Activated T-helper 1 cell treated with anti-CD3 and anti-CD28 coated beads, Interleukin-12 subunit alpha, Interleukin-12 subunit beta, Interleukin-2, Interleukin-4 antibody, amounts not matched to agents 30 ng/mL and 10 ng/mL and 1 ng/mL, durations not matched to agents 14 hours and 24 hours and 36 hours (primary cell): ENCODE measurements at regions not wholly inside any gene's neighbourhood (a gene's known extent, or its start where the extent isn't known, plus 50 kb on each side); places are given as distances from the start of the nearest gene placed in this dataset.

ENCODE experiments used
- DNase-seq: peaks from one replicate; pipeline ENCODE4 v3.0.0; 2021; ENCODE audit warnings: low spot score
- H3K27ac Mint-ChIP-seq: one replicate; pipeline ENCODE4 v1.8.0; 2021; ENCODE audit warnings: mild to moderate bottlenecking, mixed read lengths
- H3K27me3 Mint-ChIP-seq: one replicate; pipeline ENCODE4 v1.8.0; 2022; ENCODE audit warnings: mild to moderate bottlenecking, moderate library complexity, mixed read lengths; ENCODE audit not compliant: insufficient read depth
- H3K36me3 Mint-ChIP-seq: one replicate; pipeline ENCODE4 v1.8.0; 2021; ENCODE audit warnings: low read depth, mixed read lengths
- H3K4me1 Mint-ChIP-seq: one replicate; pipeline ENCODE4 v1.8.0; 2021; ENCODE audit warnings: low read depth, mixed read lengths
- H3K4me3 Mint-ChIP-seq: one replicate; pipeline ENCODE4 v1.8.0; 2021; ENCODE audit warnings: mild to moderate bottlenecking, moderate library complexity, mixed read lengths
- H3K9me3 Mint-ChIP-seq: one replicate; pipeline ENCODE4 v1.8.0; 2021; ENCODE audit warnings: mixed read lengths
- intact Hi-C: fragments of 100-400 bp; cut with micrococcal nuclease; formaldehyde crosslinking; loops from one replicate; pipeline ENCODE4 v1.15.1; 2024

GRCh38 chr12:89983622-89984021 lies 275.0 kb upstream of the ATP2B1 start:
- intact Hi-C loops: no loop called here
- DNase-seq: no peak
- Mint-ChIP-seq H3K9me3 (no peaks in the 10 kb centered on the region), H3K4me3 (no peak overlapping the region), H3K4me1 (no peaks in the 10 kb centered on the region), H3K27ac (no peak overlapping the region), H3K27me3 (no peaks in the 10 kb centered on the region), H3K36me3 (no peaks in the 10 kb centered on the region)

DNA sequence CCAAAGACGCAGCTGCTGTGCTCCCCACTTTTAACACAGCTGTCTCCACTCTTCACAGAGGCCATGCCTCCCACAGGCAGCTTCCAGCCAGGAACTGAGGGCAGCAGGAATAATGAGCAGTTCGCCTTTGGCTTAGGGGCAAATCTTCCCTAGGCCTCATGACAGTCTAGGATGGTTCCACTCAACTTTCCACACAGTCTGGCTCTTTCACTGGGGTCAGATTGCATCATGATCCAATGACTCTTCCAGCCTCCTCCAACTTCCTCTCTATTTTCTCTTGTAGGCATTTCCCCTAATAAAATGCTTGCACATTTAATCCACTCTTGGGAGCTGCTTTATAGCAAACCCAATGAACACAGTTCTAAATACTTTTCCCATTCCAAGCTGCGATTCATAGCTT lies 271.6 kb upstream of the ATP2B1 start:
- intact Hi-C loops: no loop called here
- Mint-ChIP-seq H3K27ac (no peak overlapping the region), H3K27me3 (no peaks in the 10 kb centered on the region), H3K4me1 (no peaks in the 10 kb centered on the region), H3K4me3 (no peak overlapping the region), H3K36me3 (peaks cover 2% of the 10 kb centered on the region), H3K9me3 (no peaks in the 10 kb centered on the region)
- no peak for DNase-seq

- no peaks in the 10 kb centered on the region for H3K9me3 Mint-ChIP-seq
- no peak overlapping the region for H3K27ac Mint-ChIP-seq
- intact Hi-C loops: no loop called here
- H3K4me3 Mint-ChIP-seq: no peak overlapping the region
- H3K27me3 Mint-ChIP-seq: no peaks in the 10 kb centered on the region
- H3K4me1 Mint-ChIP-seq: no peaks in the 10 kb centered on the region
- no peak for DNase-seq
- peaks cover 2% of the 10 kb centered on the region for H3K36me3 Mint-ChIP-seq
Measured at GRCh38 chr12:89977405-89978085, 268.9 kb upstream of the ATP2B1 start.

GRCh38 chr12:89976866-89977265 lies 268.2 kb upstream of the ATP2B1 start:
- intact Hi-C loops: no loop called here
- H3K27ac Mint-ChIP-seq: no peak overlapping the region
- H3K9me3 Mint-ChIP-seq: no peaks in the 10 kb centered on the region
- H3K36me3 Mint-ChIP-seq: peaks cover 2% of the 10 kb centered on the region
- H3K27me3 Mint-ChIP-seq: no peaks in the 10 kb centered on the region
- H3K4me3 Mint-ChIP-seq: no peak overlapping the region
- no peak for DNase-seq
- no peaks in the 10 kb centered on the region for H3K4me1 Mint-ChIP-seq

GRCh38 chr12:89975574-89975973 lies 266.9 kb upstream of the ATP2B1 start:
- Mint-ChIP-seq H3K4me3 (no peak overlapping the region), H3K27me3 (peaks cover 3% of the 10 kb centered on the region), H3K36me3 (peaks cover 2% of the 10 kb centered on the region), H3K27ac (no peak overlapping the region), H3K4me1 (no peaks in the 10 kb centered on the region), H3K9me3 (no peaks in the 10 kb centered on the region)
- intact Hi-C loops: no loop called here
- DNase-seq: no peak

DNA sequence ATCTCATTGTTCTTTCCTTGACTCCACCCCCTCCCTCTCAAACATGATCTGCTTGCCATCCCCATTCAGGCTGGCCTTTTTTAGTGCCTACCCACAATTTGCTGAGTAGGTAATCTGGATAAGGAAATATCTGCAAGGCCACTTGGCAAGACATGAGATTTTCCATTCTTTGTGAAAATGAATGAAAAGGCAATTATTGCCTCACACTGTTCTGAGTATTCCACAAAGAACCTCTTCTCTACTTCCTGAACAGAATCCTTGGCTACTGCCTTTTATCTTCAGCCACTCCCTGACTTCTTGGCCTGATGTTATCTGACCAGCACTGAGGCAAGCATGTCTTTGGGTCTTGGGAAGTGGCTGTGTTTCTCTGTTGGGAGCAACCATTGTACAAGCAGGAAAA lies 263.2 kb upstream of the ATP2B1 start:
- no peaks in the 10 kb centered on the region for H3K9me3 Mint-ChIP-seq
- intact Hi-C loops: no loop called here

GRCh38 chr12:89970722-89971121 lies 262.1 kb upstream of the ATP2B1 start:
- Mint-ChIP-seq H3K27ac (no peak overlapping the region), H3K27me3 (peaks cover 13% of the 10 kb centered on the region), H3K4me1 (no peaks in the 10 kb centered on the region), H3K4me3 (no peak overlapping the region), H3K36me3 (no peaks in the 10 kb centered on the region), H3K9me3 (no peaks in the 10 kb centered on the region)
- DNase-seq: no peak
- intact Hi-C loops: no loop called here

More for the DNA sequence above, 263.2 kb upstream of the ATP2B1 start:
- Mint-ChIP-seq H3K27me3 (peaks cover 10% of the 10 kb centered on the region), H3K27ac (no peak overlapping the region), H3K4me3 (no peak overlapping the region), H3K4me1 (no peaks in the 10 kb centered on the region), H3K36me3 (peaks cover 2% of the 10 kb centered on the region)
- DNase-seq: no peak

DNA sequence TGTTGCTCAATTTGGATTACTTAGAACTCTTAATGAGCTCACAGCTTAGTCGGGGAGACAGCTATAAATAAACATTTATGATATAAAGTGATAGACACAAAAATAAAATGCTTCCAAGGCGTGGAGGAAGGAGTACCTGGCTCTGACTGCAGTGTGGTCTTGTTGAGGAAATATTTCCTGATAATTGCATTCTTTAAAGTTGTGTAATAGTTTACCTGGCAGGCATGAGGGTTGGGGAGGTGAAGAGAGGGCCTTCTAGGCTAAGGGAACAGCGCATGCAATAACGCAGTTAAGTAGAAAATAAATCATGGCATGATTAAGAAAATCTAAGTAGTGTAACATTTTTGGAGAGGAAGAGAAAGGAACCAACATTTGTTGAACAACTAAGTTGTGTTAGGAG lies 260.5 kb upstream of the ATP2B1 start:
- intact Hi-C loops: no loop called here
- DNase-seq: no peak
- Mint-ChIP-seq H3K4me3 (no peak overlapping the region), H3K9me3 (no peaks in the 10 kb centered on the region), H3K4me1 (no peaks in the 10 kb centered on the region), H3K27me3 (peaks cover 15% of the 10 kb centered on the region), H3K27ac (no peak overlapping the region), H3K36me3 (no peaks in the 10 kb centered on the region)

- H3K4me3 Mint-ChIP-seq: no peak overlapping the region
- H3K27ac Mint-ChIP-seq: no peak overlapping the region
- no peaks in the 10 kb centered on the region for H3K36me3 Mint-ChIP-seq
- no peaks in the 10 kb centered on the region for H3K9me3 Mint-ChIP-seq
- H3K27me3 Mint-ChIP-seq: peaks cover 15% of the 10 kb centered on the region
- H3K4me1 Mint-ChIP-seq: no peaks in the 10 kb centered on the region
- no peak for DNase-seq
- intact Hi-C loops: no loop called here
Measured at GRCh38 chr12:89968151-89968700, 259.6 kb upstream of the ATP2B1 start.

GRCh38 chr12:89966495-89967240 lies 258.0 kb upstream of the ATP2B1 start:
- intact Hi-C loops: no loop called here
- Mint-ChIP-seq H3K9me3 (no peaks in the 10 kb centered on the region), H3K4me1 (no peaks in the 10 kb centered on the region), H3K27me3 (peaks cover 19% of the 10 kb centered on the region), H3K27ac (no peak overlapping the region), H3K4me3 (no peak overlapping the region), H3K36me3 (peaks cover 1% of the 10 kb centered on the region)
- no peak for DNase-seq

DNA sequence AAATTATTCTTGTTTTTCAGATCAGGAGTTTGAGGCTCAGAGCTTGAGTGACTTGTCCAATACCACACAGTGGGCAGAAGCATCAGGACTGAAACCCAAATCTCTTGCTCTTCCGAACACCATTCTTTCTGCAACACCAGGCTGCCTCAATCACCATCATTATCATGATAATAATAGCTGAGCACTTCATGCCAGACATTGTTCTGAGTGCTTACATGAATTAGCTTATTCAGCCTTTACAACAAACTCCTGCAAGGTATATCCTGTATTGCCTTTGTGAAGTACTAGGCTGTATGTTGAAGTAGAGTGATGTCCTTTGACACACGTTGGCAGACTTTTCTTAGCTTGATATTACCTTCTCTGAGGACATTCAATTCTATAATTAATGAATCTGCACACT lies 257.4 kb upstream of the ATP2B1 start:
- H3K4me1 Mint-ChIP-seq: peaks cover 4% of the 10 kb centered on the region
- peaks cover 1% of the 10 kb centered on the region for H3K36me3 Mint-ChIP-seq
- no peaks in the 10 kb centered on the region for H3K9me3 Mint-ChIP-seq
- H3K4me3 Mint-ChIP-seq: no peak overlapping the region
- H3K27me3 Mint-ChIP-seq: peaks cover 25% of the 10 kb centered on the region
- no peak for DNase-seq
- intact Hi-C loops: no loop called here
- H3K27ac Mint-ChIP-seq: no peak overlapping the region

DNA sequence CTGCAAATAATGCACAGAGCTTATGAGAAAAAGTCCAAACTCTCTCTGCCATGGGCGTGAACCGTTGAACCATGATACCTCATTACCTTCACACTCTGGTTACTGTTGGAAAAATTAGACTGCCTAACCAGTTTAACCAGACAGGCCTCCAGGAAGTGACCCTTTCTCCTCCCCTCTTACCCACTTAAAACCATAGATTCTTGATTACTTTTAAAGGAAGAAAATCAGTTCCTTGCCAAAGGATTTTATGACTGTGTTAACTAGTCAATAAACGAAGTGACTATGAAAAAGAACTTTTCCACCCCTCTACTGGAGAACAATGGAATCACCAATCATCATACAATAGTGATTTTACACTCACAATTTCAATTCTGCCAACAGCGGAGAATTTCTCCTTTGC lies 254.0 kb upstream of the ATP2B1 start:
- Mint-ChIP-seq H3K27me3 (peaks cover 23% of the 10 kb centered on the region), H3K4me1 (peaks cover 20% of the 10 kb centered on the region), H3K4me3 (no peak overlapping the region)

GRCh38 chr12:89960607-89961394 lies 252.2 kb upstream of the ATP2B1 start:
- peaks cover 1% of the 10 kb centered on the region for H3K36me3 Mint-ChIP-seq
- H3K27ac Mint-ChIP-seq: no peak overlapping the region
- no peaks in the 10 kb centered on the region for H3K9me3 Mint-ChIP-seq
- no peak for DNase-seq
- H3K27me3 Mint-ChIP-seq: peaks cover 20% of the 10 kb centered on the region
- intact Hi-C loops: loop anchor here (1.0 to 5.0 kb wide), 6 partner anchors 10 to 418 kb away; partner anchors contain the start of gene ATP2B1
- H3K4me3 Mint-ChIP-seq: no peak overlapping the region
- peaks cover 20% of the 10 kb centered on the region for H3K4me1 Mint-ChIP-seq

More for the DNA sequence above, 254.0 kb upstream of the ATP2B1 start:
- no peak overlapping the region for H3K27ac Mint-ChIP-seq
- intact Hi-C loops: loop anchor here (5.0 kb wide), 2 partner anchors 365 to 420 kb away; no protein-coding TSS in a partner anchor
- no peak for DNase-seq
- H3K36me3 Mint-ChIP-seq: peaks cover 1% of the 10 kb centered on the region
- H3K9me3 Mint-ChIP-seq: no peaks in the 10 kb centered on the region
